Right lung (tissue), 2 donors: ENCODE measurements at regions not wholly inside any gene's neighbourhood (a gene's known extent, or its start where the extent isn't known, plus 50 kb on each side); places are given as distances from the start of the nearest gene placed in this dataset.
"Not testable (repeated sequence)": the region's sequence is repeated elsewhere in the genome, so short reads cannot be mapped to it uniquely, and the experiment has no call there.

Experiments used
- DNase-seq, 2 donors: peaks; one replicate each; pipeline ENCODE4 v3.0.0-alpha.2; 2013

GRCh38 chr15:34700891-34701427 lies 53.8 kb downstream of the GJD2 start:
- peak in 1 of 2 donors; percentile 40 for DNase-seq

GRCh38 chr15:34699968-34700640 lies 54.7 kb downstream of the GJD2 start:
- no peak for DNase-seq

- no peak for DNase-seq
These were observed 58.3 kb downstream of the GJD2 start for GRCh38 chr15:34696506-34696905.

- no peak for DNase-seq
These were observed 61.6 kb downstream of the GJD2 start for GRCh38 chr15:34693053-34693744.

- DNase-seq: no peak
These were observed 63.8 kb downstream of the GJD2 start for GRCh38 chr15:34691034-34691433.

- DNase-seq: no peak
These were observed 66.1 kb downstream of the GJD2 start for GRCh38 chr15:34688699-34689098.

- no peak for DNase-seq
These were observed 70.4 kb downstream of the GJD2 start for GRCh38 chr15:34684351-34684750.

GRCh38 chr15:34682674-34683073 lies 72.1 kb downstream of the GJD2 start:
- no peak for DNase-seq

DNA sequence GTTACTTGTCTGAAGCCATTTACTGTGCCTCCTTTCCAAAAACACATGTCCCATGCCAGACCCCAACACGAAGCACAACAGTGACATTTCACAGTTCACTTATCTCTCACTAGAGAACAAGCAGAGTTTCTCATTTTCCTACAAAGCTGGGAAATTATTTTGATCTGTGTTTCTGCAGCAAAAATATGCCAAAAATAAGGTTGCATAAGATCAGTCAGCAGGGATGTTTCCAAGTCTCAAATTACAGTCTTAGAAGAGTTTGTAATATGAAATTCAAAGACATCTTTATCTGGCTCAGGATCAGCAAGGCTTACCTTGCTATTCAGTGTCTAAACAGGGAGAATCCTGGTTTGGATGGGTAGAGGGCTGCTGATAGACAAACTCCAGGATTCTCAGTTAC lies 75.5 kb downstream of the GJD2 start:
- peak in 1 of 2 donors; percentile 2 for DNase-seq

DNA sequence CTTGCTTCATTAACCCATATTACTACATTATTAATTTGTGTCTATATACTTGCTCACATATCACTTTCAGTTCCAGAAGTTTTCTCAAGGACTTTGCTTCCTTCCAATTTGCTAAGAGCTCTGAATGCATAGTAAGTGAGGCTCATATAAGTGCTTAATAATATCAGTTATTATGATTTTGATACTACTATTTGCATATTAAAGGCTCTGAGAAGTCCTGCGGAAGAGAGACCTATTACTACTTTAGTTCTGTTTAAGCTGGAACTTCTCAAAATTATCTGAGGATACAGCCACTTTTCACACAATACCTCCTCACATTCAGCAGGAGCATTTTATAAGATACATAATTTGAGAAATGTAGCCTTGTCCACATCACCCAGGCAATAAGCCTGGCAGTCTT lies 81.6 kb downstream of the GJD2 start:
- no peak for DNase-seq

- DNase-seq: no peak
These were observed 82.2 kb upstream of the GOLGA8B start for GRCh38 chr15:34665498-34666116.

DNA sequence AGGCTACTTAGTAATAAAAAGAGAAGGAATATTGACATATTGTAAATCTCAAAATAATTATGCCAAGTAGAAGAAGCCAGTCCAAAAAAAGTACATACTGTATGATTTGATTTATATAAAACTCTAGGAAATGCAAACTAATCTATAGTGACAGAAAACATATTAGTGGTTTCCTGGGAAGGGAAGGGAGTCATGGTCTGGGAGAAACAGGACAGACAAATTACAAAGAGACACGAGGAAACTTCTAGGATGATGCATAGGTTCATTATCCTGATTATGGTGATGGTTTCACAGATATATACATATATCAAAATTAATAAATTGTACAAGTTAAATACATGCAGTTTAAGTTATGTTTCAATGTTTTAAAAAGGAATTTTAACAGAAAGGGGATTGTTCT lies 81.0 kb upstream of the GOLGA8B start:
- no peak for DNase-seq

DNA sequence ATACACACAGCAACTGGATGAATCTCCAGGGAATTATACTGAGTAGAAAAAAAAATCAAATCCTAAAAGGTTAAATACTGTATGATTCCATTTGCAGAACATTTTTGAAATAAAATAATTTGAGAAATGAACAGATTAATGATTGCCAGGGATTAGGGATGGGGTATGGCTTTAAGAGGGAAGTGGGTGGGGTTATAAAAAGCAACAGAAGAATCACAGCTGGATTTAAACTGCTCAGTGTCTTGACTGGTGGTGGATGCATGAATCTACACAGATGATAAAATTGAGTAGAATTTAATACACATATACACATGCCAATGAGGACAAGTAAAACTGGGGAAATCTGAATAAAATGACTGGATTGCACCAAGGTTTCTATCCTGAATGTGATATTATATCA lies 79.7 kb upstream of the GOLGA8B start:
- DNase-seq: no peak

DNA sequence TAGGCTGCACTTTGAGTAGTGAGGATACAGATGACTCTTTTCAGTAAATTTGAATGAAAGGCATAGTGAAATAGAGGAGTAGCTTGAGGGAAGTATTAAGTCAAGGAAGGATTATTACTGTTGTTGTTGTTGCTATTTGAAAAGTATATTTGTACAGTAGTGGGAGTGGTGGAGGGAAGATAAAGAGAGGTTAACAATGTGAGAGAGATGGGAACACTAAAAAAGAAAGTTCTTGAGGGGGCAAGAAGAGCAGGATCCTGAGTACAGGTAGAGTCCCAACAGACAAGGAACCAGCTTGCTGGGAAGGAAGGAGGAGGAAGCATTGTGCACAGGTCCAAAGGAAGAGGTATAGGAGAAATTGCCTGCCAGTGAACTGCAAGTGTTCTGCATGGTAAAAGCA lies 75.6 kb upstream of the GOLGA8B start:
- no peak for DNase-seq

GRCh38 chr15:34657469-34658127 lies 74.1 kb upstream of the GOLGA8B start:
- DNase-seq: no peak

DNA sequence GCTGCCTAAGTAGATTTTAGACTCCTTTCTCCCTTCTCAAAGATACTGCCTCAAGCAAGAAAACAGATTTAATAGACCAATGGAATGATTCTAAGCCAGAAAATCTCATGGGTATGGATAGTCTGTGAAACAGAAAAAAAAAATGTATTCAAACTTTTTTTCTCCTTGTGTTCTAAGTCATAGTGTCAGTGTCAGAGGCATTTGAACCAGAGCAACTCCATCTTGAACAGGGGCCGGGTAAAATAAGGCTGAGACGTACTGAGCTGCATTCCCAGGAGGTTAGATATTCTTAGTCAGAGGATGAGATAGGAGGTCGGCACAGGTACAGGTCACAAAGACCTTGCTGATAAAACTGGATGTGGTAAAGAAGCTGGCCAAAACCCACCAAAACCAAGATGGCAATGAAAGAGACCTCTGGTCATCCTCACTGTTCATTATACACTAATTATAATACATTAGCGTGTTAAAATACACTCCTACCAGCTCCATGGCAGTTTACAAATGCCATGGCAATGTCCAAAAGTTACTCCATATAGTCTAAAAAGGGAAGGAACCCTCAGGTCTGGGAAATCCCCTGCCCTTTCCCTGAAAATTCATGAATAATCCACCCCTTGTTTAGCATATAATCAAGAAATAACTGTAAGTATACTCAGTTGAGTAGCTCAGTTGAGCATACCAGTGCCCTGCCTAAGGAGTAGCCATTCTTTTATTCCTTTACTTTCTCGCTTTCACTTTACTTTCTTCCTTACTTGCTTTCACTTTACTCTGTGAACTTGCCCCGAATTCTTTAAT lies 72.8 kb upstream of the GOLGA8B start:
- no peak for DNase-seq

DNA sequence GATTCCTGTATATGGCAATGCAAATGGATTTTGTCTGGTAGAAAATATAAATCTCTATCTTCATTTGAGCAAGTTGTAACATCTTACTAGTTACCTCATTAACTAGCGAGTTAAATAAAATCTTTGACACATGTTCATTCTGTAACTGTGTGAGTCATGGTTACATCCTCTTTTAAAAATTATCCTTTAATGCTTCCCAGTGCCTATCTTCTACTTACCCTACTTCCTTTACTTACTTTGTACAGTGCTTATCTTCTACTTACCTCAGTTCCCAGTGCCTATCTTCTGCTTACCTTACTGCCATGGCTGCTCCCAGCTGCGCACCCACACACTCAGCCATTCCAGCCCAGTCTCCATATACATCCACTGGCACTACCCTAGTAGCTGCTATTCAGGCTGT lies 71.9 kb upstream of the GOLGA8B start:
- no peak for DNase-seq

DNA sequence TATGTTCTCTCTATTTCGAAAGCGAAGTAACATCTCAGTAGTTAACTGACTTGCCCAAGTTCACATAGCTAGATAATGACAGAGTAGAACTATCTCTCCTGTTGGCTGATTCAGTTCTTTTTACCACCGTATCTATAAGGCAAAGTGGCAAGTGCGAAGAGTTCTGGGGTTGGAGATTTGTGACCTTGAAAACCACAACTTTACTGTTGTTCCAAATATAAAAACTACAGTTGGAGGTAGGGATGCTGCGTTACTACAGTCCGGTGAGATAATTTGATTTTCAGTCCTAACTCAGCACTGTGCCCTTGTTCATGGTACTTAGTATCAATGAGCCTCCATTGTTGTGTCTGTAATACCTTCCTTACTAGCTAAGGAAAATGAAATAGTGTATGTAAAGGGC lies 71.2 kb upstream of the GOLGA8B start:
- no peak for DNase-seq

GRCh38 chr15:34653992-34654391 lies 70.5 kb upstream of the GOLGA8B start:
- DNase-seq: no peak

GRCh38 chr15:34653326-34653725 lies 69.9 kb upstream of the GOLGA8B start:
- DNase-seq: not testable (repeated sequence)

GRCh38 chr15:34652726-34653033 lies 69.2 kb upstream of the GOLGA8B start:
- no peak for DNase-seq
